Muscle of leg (tissue), 3 donors: ENCODE measurements at regions not wholly inside any gene's neighbourhood (a gene's known extent, or its start where the extent isn't known, plus 50 kb on each side); places are given as distances from the start of the nearest gene placed in this dataset.

Experiments
- DNase-seq: peaks from one replicate; pipeline ENCODE4 v3.0.0; 2013
- H3K27ac ChIP-seq: one replicate; pipeline ENCODE4 v1.5.1; 2013; ENCODE audit warnings: mild to moderate bottlenecking, low read length, control low read depth
- H3K27me3 ChIP-seq: one replicate; pipeline ENCODE4 v1.6.1; 2013; ENCODE audit warnings: low read length; ENCODE audit not compliant: control insufficient read depth, insufficient read depth
- H3K36me3 ChIP-seq: one replicate; pipeline ENCODE4 v1.6.1; 2013; ENCODE audit warnings: low read length; ENCODE audit not compliant: control insufficient read depth, insufficient read depth
- H3K4me1 ChIP-seq: one replicate; pipeline ENCODE4 v1.6.1; 2013; ENCODE audit warnings: low read length; ENCODE audit not compliant: control insufficient read depth, insufficient read depth
- H3K4me3 ChIP-seq: one replicate; pipeline ENCODE4 v1.5.1; 2013; ENCODE audit warnings: low read length, control low read depth
- H3K9me3 ChIP-seq: replicated peaks from 2 replicates; pipeline ENCODE4 v1.6.1; 2013; ENCODE audit warnings: low read depth, low read length; ENCODE audit not compliant: control insufficient read depth
- WGBS: methylation state at CpG from one replicate; pipeline ENCODE4 v1.1.5; 2013; ENCODE audit warnings: missing lambda C conversion rate; ENCODE audit not compliant: insufficient coverage; 5-methylcytosine and 5-hydroxymethylcytosine counted together

DNA sequence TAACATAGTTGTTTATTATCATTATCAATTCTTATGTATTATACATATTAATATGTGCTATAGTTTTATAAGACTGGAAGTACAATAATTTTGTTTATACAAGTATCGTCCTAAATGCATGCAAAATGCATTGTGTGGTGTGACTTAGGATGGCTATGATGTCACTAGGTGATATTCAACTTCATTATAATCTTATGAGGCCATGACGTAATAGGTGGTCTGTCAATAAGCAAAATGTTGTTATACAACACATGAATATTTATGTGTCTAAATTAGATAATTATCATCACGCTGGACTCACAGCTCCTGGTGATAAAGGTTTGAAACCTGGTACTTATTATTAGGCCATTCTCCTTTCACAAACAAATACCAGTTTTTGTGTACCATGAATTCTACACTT lies 104.4 kb upstream of the NYAP2 start:
- Histone ChIP-seq H3K27ac (no peak overlapping the region), H3K9me3 (no peaks in the 10 kb centered on the region), H3K4me3 (no peak overlapping the region), H3K27me3 (no peaks in the 10 kb centered on the region), H3K36me3 (no peaks in the 10 kb centered on the region), H3K4me1 (no peaks in the 10 kb centered on the region)
- WGBS: no CpG with 5 or more reads among the region's 3 CpGs
- no peak for DNase-seq

DNA sequence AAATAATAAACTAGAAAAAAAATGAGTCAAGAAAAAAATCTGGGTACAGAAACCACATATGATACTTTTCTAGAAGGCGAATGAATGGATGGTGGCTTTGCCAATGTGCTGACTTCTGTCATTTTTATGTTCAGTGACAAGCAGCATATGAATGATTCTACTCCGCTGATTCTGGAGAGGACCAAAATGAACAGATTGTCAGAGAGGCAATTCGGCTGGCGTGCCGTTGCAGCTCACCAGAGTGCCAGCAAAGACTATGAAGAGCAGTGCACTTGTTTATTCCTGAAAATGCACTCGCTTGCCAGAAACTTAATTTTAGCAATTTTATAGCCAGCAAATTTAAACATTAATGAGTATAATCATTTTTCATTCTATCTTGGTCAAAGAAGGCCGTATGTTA lies 105.9 kb upstream of the NYAP2 start:
- Histone ChIP-seq H3K4me3 (no peak overlapping the region), H3K27ac (no peak overlapping the region), H3K27me3 (no peaks in the 10 kb centered on the region), H3K36me3 (no peaks in the 10 kb centered on the region), H3K9me3 (no peaks in the 10 kb centered on the region), H3K4me1 (no peaks in the 10 kb centered on the region)
- 85% methylated on average over 5 of the region's 7 CpGs for WGBS
- DNase-seq: no peak

DNA sequence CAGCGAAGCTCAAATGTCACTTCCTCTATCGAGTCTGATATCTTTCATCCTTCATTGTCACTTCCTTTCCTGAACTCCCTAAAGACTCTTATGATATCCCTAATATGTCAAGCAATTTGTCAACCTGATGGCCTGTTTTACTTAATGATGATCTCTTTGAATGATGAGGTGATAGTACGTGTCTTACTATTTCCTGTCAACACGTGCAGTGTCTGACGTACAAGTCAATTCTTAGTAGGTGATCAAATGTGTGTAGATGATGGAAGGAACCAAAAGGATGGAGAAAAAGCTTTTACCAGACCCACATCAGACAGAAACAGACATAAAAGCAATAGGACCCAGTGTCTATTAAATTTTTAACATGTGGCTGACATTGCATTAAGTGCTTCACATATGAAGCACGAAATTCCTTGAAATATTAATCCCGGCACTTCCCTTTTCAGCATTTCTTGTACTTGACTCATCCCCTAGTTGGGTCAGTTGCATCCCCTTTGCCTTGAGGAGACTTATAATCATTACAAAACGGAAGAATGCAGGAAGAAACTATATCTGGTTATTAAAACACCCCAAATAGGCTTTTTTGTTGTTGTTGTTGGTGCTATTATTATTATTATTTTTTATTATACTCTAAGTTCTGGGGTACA lies 108.6 kb upstream of the NYAP2 start:
- Histone ChIP-seq H3K4me3 (no peak overlapping the region), H3K4me1 (no peaks in the 10 kb centered on the region), H3K36me3 (no peaks in the 10 kb centered on the region), H3K27me3 (no peaks in the 10 kb centered on the region), H3K27ac (no peak overlapping the region), H3K9me3 (no peaks in the 10 kb centered on the region)
- 49% methylated on average over 3 of the region's 8 CpGs for WGBS
- DNase-seq: no peak

DNA sequence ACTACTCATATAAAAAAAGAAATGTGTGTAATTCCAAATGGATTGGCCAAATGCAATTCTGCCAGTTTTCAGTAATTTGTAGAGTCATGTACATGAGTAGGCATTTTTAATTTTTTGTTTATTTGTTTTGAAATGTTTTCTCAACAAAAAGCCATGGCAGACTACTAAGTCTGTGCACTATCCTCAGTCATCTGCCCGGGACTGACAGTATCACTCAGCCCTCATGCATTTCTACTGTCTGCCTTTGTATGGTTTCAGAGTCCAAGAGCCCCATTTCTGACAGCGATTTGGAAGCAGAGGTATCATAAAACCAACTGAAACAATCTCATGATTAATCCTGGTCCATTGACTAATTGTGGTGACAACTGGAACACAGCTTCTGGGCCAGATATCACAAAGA lies 109.9 kb upstream of the NYAP2 start:
- Histone ChIP-seq H3K36me3 (no peaks in the 10 kb centered on the region), H3K9me3 (no peaks in the 10 kb centered on the region), H3K4me3 (no peak overlapping the region), H3K27me3 (no peaks in the 10 kb centered on the region), H3K4me1 (no peaks in the 10 kb centered on the region), H3K27ac (no peak overlapping the region)
- no peak for DNase-seq
- WGBS: 67% methylated on average over 1 of the region's 2 CpGs

DNA sequence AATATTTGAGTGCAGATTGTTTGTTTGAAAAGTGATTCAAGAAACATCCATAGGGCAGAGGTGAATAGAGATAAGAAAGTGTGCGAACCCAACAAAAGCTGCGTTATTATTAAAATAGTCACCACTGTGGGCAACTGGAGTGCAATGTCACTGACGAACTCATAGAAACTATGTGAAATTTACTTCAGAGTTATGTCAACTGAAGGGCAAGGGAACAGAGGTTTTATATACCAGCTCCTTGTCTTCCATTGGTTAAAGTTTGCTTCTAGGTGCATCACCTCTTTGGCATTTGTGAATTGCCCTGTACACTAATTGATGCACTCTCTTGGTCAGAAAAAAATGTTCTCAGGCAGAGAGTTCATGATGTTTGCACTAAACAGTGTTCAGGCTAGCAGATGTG lies 110.5 kb upstream of the NYAP2 start:
- Histone ChIP-seq H3K4me3 (no peak overlapping the region), H3K4me1 (no peaks in the 10 kb centered on the region), H3K27me3 (no peaks in the 10 kb centered on the region), H3K27ac (no peak overlapping the region), H3K9me3 (no peaks in the 10 kb centered on the region), H3K36me3 (no peaks in the 10 kb centered on the region)
- DNase-seq: no peak
- WGBS: 89% methylated on average over 3 of the region's 3 CpGs

DNA sequence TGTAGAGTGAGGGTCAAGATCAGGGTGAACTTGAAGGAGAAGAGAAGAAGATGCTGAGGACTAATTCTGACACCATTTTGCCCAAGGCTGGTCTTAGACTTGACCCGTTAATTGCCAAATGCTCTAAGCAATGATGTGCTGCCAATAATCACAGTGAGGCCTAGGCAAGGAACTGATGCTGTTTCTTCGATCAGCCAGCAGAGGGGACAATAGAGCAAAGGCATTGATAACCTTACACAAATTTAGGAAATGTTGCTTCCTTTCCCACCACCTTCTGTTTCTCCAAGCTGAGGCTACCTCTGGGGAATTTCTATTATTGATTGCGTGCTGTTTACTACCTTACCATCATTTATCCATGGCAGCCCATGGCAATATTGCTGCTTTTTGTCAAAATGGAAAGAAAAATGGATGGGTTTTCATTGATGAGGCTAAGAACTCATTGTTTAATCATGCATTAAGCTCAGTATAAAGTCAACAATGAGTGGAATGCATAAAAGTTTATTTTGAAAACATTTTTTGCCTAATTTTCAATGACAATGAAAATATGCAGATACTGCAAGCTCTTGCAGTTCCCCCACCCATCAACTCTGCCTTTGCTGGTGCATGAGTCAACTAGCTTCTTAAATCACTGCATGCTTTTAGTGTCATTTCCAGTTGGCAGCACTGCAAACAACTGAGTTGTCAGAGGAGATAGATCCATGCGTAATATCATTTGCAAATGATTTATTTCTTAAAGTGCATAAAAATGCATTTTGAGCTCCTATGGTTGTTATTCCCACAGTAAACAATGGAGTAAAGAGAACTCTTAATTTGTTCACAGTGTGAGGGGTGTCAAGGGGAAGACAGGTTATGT lies 116.4 kb upstream of the NYAP2 start:
- DNase-seq: peak; percentile 5
- Histone ChIP-seq H3K36me3 (no peaks in the 10 kb centered on the region), H3K9me3 (no peaks in the 10 kb centered on the region), H3K27ac (no peak overlapping the region), H3K4me1 (no peaks in the 10 kb centered on the region), H3K4me3 (no peak overlapping the region), H3K27me3 (no peaks in the 10 kb centered on the region)
- WGBS: 56% methylated on average over 1 of the region's 4 CpGs

DNA sequence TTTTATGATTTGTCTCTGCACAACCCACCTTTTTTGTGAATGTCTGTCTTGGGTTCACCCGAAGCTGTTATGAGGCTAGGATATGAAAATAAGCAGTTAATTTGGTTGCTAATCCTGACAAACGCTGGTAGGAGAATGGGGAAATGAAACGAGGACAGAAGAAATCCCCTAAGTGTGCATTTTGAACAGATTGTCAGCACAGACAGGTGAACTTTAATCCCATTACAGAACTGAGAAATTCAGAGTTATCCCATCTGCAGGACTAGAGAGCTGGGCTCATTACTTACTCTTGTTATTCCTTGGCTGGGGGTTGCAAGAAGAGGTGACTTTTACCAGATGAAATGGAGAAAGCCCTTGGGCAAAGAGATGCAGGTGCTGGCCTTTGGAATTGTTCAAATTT lies 123.3 kb upstream of the NYAP2 start:
- no peak for DNase-seq
- Histone ChIP-seq H3K36me3 (no peaks in the 10 kb centered on the region), H3K9me3 (no peaks in the 10 kb centered on the region), H3K4me3 (no peak overlapping the region), H3K4me1 (no peaks in the 10 kb centered on the region), H3K27ac (no peak overlapping the region), H3K27me3 (no peaks in the 10 kb centered on the region)
- 50% methylated on average over 1 of the region's 3 CpGs for WGBS

DNA sequence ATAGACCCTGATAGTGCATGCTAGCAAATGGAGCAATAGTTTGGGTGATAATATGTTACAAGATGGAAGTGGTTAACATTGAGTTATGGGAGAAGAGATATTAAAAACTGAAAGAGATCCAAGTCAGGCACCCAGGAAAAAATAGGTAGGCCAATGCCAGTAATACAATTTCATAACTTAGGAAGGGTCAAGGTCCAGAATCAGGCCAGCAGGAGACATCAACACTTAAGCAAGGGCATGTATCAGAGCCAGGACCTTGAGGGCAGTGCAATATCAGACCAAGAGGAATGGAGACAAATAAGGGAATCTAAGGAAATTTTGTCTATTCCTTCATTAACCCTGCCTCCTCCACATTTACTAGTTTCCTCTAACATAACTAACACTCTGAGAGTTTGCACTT lies 124.1 kb upstream of the NYAP2 start:
- no peak overlapping the region for H3K27ac ChIP-seq
- no peak overlapping the region for H3K4me3 ChIP-seq
- no peaks in the 10 kb centered on the region for H3K4me1 ChIP-seq
- DNase-seq: no peak
- no peaks in the 10 kb centered on the region for H3K9me3 ChIP-seq
- no peaks in the 10 kb centered on the region for H3K27me3 ChIP-seq
- no peaks in the 10 kb centered on the region for H3K36me3 ChIP-seq

DNA sequence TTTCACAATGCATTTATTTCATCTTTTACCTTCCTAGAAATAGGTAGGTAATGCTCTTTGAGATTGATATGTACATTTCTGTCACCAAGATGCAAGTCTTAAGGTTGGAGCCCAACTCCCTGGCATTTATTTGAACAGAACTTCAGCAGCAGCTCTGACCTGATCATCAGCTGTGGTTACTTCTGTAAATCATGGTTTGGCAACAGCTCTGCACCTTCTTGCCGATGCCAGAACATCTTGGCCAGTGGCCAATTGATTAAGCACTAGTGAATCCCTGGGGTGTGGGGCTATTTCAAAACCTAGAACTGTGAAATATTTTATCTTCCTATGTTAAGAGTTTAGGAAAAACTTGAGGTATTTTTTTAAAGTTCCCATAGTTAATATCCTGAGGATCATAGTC lies 124.8 kb upstream of the NYAP2 start:
- Histone ChIP-seq H3K27ac (no peak overlapping the region), H3K27me3 (no peaks in the 10 kb centered on the region), H3K4me1 (no peaks in the 10 kb centered on the region), H3K9me3 (no peaks in the 10 kb centered on the region), H3K36me3 (no peaks in the 10 kb centered on the region), H3K4me3 (no peak overlapping the region)
- peak; percentile 4 for DNase-seq
- WGBS: no CpG with 5 or more reads among the region's 1 CpG

DNA sequence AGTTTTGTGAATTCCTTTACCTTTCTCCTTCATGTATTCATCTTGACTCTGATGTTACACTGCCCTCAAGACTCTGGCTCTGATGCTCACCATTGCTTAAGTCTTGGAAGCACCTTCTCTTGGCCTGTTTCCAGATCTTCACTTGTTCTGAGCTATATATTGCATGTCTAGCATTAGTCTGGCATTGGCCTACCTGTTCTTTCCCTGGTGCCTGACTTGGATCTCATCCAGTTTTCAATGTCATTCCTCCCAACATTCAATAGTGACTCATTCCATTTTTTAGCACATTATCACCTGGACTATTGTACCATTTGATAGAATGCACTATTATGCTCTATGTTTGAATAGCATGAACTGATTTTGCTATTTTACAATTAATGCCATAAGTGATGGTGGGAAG lies 127.3 kb upstream of the NYAP2 start:
- no peak overlapping the region for H3K4me3 ChIP-seq
- no peaks in the 10 kb centered on the region for H3K9me3 ChIP-seq
- H3K36me3 ChIP-seq: no peaks in the 10 kb centered on the region
- no peak for DNase-seq
- H3K27me3 ChIP-seq: no peaks in the 10 kb centered on the region
- no peaks in the 10 kb centered on the region for H3K4me1 ChIP-seq
- no peak overlapping the region for H3K27ac ChIP-seq
